Activated T-cell treated with anti-CD3 and anti-CD28 coated beads for 4 hours (primary cell): ENCODE measurements at regions not wholly inside any gene's neighbourhood (a gene's known extent, or its start where the extent isn't known, plus 50 kb on each side); places are given as distances from the start of the nearest gene placed in this dataset.
"Not testable (repeated sequence)": the region's sequence is repeated elsewhere in the genome, so short reads cannot be mapped to it uniquely, and the experiment has no call there.

ENCODE experiments used
- DNase-seq: peaks from one replicate; pipeline ENCODE4 v3.0.0-alpha.2; 2020

DNA sequence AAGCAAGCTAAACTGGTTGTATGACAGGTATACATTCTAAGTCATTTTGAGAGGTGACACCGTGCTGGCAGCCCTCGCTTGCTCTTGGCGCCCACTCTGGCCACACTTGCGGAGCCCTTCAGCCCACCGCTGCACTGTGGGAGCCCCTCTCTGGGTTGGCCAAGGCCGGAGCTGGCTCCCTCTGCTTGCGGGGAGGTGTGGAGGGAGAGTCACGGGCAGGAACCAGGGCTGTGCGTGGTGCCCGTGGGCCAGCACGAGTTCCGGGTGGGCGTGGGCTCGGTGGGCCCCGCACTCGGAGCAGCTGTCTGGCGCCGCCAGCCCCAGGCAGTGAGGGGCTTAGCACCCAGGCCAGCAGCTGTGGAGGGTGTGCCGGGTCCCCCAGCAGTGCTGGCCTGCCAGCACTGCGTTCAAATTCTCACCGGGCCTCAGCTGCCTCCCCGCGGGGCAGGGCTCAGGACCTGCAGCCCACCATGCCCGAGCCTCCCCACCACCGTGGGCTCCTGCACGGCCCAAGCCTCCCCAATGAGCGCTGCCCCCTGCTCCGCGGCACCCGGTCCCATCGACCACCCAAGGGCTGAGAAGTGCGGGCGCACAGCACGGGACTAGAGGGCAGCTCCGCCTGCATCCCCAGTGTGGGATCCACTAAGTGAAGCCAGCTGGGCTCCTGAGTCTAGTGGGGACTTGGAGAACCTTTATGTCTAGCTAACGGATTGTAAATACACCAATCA lies 269.0 kb upstream of the MKLN1 start:
- DNase-seq: not testable (repeated sequence)

DNA sequence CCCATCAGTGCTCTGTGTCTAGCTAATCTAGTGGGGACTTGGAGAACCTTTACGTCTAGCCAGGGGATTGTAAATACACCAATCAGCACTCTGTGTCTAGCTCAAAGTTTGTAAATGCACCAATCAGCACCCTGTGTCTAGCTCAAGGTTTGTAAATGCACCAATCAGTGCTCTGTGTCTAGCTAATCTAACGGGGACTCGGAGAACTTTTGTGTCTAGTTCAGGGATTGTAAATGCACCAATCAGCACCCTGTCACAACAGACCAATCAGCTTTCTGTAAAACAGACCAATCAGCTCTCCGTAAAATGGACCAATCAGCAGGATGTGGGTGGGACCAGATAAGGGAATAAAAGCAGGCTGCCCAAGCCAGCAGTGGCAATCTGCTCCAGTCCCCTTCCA lies 268.3 kb upstream of the MKLN1 start:
- not testable (repeated sequence) for DNase-seq

DNA sequence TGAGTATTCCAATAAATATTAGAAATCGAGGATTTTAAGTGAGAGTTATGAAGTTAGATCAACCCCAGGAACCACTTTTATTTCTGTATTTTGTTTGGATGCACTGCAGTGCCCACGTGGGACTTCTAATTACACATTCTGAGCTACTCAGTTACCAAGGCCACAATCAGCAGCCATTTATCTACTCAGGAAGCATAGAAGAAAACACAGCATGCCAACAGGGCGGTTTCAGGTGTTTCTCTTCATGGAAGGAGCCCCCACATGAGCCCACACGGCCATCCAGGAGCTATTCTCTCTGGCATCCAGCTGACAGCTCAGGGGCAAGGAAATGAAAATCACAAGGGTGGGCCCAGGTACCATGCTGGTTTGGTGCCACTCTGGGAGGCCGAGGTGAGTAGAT lies 266.5 kb upstream of the MKLN1 start:
- DNase-seq: no peak

DNA sequence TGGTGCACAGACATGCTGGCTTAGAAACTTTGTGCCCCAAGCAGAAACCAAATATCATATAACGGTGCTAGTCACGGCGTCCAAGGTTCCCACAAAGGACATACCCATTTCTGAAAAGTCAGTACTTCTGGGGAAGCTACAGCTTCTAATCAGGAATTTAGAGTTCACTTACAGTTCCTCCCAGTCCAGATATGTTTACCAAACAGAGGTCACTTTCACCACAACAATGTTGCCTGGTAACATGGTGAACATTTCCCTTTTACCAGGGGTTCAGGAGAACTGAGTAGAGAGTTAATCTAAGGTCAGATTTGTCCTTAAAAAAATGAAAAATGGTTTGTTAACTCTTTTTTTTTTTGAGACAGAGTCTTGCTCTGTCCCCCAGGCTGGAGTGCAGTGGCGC lies 265.9 kb upstream of the MKLN1 start:
- no peak for DNase-seq

- DNase-seq: no peak
Measured at GRCh38 chr7:131066635-131067034, 261.0 kb upstream of the MKLN1 start.

DNA sequence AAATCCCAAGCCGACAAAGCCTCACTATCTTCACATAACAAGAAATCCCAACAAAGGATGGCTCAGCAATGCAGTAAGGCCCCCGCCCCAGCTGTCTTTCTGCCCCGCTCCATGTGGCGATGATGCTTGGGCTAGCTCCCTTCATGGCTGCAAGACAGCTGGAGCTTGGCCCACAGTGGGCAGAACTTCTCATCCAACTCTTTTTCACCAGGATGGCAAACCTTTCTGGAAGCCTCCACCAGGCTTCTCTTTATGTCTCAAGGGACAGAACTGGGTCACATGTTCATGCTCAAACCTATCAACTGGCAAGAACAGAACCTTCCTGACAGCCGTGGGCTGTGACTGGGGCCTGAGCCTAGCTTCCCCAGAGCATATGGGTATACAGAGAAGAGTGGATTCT lies 260.5 kb upstream of the MKLN1 start:
- DNase-seq: no peak

DNA sequence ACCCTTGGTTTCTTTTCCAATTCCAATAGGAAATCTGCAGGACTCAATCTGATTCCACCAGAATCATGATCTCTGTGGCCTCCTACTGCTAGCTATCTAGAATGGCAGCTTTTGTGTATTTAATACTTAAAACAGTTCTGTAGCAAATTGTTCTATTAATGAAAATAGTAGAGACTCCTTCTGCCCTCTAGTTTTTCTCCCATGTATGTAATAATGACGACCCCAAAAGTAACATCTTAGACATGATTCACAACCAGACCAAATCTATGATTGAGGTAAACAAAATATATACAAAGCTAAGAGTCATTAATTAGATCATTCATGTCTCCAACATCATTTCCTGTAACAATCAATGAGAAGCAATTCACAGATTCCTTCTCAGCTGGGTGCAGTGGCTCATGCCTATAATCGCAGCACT lies 259.1 kb upstream of the MKLN1 start:
- no peak for DNase-seq

GRCh38 chr7:131071786-131072504 lies 255.7 kb upstream of the MKLN1 start:
- no peak for DNase-seq

- no peak for DNase-seq
Measured at GRCh38 chr7:131072505-131073091, 255.1 kb upstream of the MKLN1 start.

- DNase-seq: no peak
Measured at GRCh38 chr7:131074043-131074442, 253.6 kb upstream of the MKLN1 start.

- no peak for DNase-seq
Measured at GRCh38 chr7:131074585-131074984, 253.1 kb upstream of the MKLN1 start.

- no peak for DNase-seq
Measured at GRCh38 chr7:131075406-131075805, 252.3 kb upstream of the MKLN1 start.

DNA sequence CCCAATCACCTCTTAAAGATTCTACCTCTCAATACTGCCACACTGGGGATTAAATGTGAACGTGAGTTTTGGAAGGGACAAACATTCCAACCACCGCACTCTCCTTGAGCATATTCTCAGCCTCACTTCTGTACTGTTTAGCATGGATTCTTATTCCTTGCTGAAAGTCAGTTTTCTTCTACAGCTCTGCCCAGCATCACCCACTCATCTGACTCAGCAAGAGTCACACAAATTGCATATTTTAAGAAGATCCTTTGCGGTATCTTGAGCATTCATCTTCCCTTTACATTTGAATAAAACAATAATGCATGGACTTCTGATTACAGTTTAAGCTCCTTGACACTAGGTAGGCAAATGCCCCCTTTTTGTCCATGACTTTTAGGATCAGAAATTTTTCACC lies 251.6 kb upstream of the MKLN1 start:
- DNase-seq: no peak

- DNase-seq: no peak
Measured at GRCh38 chr7:131076711-131077181, 250.9 kb upstream of the MKLN1 start.

GRCh38 chr7:131077735-131078134 lies 249.9 kb upstream of the MKLN1 start:
- no peak for DNase-seq

- no peak for DNase-seq
Measured at GRCh38 chr7:131080754-131081153, 246.9 kb upstream of the MKLN1 start.

GRCh38 chr7:131081308-131081707 lies 246.4 kb upstream of the MKLN1 start:
- no peak for DNase-seq

DNA sequence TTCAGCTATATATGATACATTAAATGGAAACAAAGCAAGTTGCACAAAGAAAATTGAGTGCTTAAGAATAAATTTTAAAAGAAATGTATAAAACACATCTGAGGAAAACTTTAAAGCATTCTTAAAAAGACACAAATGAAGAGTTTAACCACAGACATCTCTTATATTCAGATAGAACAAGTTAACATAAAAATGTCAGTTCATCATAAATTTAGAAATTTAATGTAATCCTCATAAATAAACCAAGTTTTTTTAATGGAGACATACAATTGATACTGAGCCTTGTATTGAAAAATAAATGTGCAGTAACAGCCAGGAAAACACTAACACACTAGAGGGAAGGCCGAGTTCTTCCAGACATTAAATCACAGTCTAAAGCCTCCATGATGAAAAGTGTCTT lies 243.9 kb upstream of the MKLN1 start:
- DNase-seq: no peak

- not testable (repeated sequence) for DNase-seq
Measured at GRCh38 chr7:131084336-131084735, 243.3 kb upstream of the MKLN1 start.

GRCh38 chr7:131087756-131088658 lies 239.7 kb upstream of the MKLN1 start:
- no peak for DNase-seq

DNA sequence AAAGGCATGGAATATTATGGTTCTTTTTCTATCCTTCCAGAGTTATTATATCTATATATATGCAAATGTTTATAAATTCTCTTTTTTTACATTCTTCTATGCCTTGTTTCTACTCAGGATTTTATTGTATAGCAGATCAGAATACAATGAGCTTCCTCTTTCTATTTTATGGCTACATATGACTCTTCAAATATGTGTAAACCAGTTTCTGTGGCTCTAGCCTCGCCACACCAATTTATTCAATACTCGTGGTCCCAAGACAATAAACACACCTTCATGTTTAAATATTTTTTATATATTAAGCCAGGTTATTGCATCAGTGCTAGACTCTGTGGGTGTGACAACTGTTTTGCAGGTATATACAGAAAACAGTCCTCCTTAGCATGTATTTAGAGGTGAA lies 237.5 kb upstream of the MKLN1 start:
- no peak for DNase-seq

DNA sequence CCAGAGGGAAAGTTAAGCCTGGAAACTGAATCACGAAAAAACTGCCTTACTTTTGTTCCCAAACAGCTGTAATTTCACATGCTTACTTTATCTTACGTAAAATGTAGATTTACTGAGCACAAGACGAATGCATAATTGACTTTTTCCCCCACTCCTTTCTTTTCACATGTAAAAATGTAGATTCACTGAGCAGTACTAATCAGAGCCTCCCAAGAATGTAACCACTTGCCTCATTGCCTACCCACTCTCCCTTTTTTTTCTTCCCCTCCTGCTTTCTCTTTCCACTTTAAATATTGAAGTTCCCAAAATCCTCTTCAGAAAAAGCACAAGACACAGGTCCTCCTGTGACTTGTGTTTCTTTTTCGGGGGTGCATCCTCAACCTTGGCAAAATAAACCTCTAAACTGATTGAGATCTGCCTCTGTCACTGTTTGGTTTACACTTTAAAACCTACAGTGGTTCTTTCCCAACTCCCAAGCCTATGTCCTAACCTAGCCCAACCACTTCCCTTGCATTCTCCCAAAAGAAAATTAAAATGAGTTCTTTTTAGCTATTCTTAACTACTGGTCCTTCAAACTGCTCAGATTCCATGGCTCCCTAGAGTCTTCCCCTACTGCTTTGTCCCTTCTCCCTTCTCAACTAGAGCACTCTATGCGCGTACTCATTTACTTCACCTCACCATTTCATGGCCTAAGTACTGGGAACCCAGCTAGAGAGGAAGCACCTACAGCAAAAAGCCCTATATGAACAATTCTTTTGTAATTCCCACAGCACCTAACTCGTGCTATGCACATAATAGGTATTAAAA lies 236.6 kb upstream of the MKLN1 start:
- DNase-seq: no peak
